HG02852 (cell line): ENCODE measurements at regions not wholly inside any gene's neighbourhood (a gene's known extent, or its start where the extent isn't known, plus 50 kb on each side); places are given as distances from the start of the nearest gene placed in this dataset.

ENCODE experiments used
- ATAC-seq: cut with Tn5 transposase; IDR thresholded peaks from one replicate; pipeline ENCODE4 v1.9.1; 2021; ENCODE audit warnings: mild to moderate bottlenecking, moderate library complexity; ENCODE audit not compliant: unreplicated experiment

DNA sequence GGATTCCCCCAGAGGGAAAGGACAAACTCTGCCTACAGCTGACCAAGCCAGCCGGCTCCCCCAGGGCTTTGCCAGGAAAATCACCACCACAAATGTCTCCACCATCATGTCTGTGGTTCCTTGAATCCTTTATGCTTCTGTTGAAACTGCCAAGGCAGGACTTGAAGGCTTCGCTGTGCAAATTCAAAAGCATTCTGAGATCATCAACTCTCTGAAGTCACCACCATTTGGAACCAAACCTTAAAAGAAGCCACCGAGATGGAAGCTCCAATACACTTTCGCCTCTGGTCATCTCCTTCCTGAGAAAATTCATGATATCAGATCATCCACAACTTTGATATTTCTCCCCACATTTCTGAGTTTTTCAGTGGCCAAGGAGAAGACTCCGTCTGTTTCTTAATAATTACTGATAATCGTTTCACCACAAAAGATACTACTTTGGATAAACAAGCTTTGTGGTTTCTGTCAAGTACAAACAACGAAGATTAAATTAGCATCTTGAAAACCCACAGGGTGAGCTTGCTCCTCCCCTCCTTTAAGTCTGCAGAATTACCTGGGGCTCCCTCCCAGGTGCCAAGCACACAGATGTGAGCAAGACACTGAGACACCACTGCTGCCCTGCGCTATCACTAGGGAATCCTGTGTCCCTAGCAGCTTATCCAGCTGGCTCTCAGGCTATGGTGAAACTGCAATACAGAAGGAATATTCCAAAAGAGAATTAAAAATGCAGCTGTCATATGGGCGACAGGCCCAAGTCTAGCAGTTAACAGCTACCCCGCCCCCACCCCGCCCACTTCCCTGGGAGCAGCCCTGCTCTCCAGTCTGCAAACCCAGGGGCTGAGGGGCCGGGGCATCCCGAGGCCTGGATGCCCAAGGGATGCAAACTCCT lies 125.0 kb upstream of the TBL1X start:
- no peak for ATAC-seq

DNA sequence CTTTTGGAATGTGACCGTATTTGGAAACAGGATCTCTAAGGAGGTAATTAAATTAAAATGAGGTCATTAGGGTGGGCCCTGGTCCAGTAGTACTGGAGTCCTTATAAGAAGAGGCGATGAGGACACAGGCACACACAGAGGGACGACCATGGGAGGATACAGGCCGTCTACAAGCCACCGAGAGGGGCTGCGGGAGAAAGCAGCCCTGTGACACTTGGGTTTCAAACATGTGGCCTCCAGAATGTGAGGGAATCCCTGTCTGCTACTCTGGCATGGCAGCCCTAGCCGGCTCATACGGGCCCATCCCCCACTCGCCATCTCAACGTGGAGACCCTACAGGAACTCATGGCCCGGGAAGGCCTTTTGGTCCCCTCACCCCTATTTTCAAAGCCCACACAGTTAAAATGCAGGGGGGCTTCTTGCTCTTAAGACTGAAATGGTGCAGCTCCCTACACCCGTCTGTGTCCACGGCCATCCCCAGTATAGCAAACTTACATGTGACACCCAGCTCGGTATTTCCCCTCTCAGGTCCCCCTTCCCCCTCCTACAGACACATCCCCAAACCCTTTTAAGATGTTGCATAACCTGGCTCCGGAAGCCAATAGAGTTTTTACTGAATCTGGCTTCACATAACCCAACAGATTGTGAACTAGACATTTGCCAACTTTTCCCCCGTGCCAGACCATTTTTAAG lies 124.1 kb upstream of the TBL1X start:
- peak; percentile 36 for ATAC-seq

DNA sequence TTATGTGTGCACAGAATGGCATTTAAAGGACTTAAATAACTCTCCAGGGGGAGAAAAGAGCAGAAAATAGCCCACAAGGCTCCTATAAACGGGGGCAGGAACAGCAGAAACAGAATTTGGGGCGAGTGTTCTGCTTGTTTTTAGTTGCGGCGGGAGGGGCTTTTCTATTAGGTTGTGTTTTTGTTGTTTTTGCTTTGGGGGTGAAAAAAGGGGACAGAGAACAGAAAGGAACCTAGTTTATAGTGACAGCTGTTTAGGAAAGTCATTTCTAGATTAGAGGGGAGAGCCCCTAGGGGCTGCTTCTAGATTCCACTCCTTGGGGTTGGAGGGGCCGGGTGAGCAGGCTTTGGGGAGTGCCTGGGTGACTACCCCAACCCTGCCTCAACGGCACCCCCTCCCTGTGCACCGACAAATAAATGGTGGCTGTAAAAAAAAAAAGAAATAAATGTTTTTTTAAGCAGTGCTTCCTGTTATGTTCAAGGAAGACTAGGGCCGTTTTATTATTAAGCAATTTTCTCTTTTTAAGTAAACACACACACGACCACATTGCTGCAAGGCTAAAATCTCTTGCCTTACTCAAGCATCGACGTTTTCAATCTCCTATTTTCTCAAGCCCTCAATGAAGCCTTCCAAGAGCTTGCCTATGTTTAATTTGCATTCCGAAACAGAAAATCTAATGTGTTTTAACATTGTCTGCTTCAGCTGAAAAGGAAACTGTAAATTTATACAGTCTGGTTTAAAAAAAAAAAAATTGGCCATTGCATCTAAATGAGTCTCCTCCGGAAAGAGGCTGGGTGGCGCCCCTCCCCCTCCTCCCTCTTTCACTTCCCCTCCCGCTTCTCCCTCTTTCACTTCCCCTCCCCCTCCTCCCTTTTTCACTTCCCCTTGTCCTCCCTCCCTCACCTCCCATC lies 123.3 kb upstream of the TBL1X start:
- peak; percentile 86 for ATAC-seq

GRCh38 chrX:9342561-9343051 lies 122.3 kb upstream of the TBL1X start:
- ATAC-seq = no peak

DNA sequence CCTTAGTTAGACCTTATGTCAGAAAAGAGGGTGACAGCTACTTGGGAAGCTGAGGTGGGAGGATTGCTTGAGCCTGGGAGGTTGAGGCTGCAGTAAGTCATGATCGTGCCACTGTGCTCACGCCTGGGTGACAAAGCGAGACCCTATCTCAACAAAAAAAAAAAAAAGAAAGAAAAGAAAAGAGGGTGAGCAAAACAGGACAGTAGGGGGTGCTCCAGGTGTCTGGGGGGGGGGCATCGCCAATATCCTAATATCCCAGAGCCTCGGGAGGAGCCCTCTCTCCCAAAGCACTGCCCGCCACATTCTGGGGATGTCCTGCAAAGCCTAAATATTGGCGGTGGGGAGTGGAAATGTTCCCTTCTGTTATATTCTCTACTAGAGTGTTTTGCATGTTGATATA lies 120.9 kb upstream of the TBL1X start:
- ATAC-seq = no peak

DNA sequence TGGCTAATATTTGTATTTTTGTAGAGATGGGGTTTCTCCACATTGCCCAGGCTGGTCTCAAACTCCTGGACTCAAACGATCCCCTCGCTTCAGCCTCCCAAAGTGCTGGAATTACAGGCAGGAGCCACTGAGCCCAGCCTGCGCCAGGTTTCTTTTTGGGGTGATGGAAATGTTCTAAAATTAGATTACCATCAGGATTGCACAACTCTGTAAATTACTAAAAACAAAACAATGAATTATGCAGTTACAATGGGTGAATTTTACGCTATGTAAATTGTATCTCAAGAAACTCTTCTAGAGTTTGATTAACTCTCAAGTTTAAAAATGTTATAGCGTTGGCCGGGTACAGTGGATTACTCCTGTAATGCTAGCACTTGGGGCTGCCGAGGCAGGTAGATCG lies 118.9 kb upstream of the TBL1X start:
- ATAC-seq = no peak

DNA sequence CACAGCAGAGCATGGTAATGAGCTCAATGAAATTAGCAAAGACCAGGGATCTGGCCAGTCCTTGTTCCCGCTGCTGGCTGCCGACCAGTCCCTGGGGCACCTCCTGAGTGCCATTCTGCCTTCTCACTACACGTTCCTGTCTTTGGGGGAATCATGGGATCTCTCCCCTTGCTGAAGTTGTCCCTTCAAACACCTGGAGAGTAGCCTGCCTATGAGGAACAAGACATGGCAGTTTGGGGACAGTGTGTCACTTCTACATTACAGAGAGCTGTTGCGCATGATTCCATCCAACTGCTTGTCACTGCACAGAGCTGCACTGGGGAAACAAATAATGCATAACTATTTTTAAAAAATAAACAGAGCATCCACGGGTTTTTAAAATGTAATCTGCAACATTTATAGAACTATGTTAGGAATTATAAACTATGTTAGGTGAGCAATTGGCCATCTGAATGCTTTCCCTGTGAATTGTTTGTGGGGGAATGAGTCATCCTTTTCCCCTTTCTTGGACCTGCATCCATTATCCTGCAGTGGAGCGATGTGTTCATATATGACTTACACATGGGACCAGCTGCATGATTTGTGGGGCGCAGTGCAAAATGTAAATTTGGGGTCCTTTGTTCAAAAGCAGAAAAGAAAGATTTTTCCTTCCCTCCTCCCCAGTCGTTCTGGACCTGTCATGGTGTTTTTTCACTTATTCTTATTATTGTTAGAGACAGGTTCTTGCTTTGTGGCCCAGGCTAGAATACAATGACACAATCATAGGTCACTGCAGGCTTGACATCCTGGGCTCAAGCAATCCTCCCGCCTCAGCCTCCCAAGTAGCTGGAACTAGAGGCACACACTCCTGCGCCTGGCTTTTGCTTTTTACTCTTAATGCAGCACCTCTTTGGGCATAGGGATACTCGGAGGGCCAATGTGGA lies 115.0 kb upstream of the TBL1X start:
- ATAC-seq = no peak

GRCh38 chrX:9351126-9351525 lies 113.7 kb upstream of the TBL1X start:
- ATAC-seq = no peak

- ATAC-seq = peak; percentile 71
Observed at GRCh38 chrX:9352243-9352642, 112.6 kb upstream of the TBL1X start.

DNA sequence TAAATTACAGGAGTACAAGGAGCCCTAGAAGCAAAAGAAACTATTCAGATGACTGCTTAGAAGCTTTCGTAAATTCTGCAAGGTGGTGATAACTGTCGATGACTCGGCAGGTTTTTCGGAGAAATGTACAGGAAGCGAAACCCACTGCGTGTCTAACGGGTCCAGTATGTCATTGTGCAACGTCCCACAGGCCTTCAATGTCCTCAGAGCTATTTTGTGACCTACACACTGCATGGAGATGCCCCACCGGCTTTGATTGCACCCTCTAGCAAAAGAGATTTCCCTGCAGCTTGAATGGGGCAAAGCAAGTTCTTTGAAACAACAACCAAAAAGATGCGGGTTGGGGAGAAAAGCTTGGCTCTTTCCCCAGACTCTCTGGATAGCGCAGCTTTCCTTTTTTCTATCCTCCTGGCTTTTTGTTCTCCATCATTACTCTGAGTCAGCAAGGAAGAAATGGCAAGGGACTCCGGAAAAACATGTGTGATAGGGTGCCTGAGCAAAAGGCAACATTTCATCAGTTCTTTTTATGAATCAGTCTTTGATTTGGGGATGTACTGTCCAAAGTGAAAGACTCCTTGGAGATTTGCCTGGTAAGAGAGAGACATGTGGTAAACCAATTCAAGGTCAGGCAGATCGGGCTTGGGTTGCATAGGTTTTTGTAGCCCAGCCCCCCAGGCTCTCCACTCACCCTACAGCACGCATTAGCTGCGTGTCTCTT lies 112.0 kb upstream of the TBL1X start:
- peak; percentile 79 for ATAC-seq

DNA sequence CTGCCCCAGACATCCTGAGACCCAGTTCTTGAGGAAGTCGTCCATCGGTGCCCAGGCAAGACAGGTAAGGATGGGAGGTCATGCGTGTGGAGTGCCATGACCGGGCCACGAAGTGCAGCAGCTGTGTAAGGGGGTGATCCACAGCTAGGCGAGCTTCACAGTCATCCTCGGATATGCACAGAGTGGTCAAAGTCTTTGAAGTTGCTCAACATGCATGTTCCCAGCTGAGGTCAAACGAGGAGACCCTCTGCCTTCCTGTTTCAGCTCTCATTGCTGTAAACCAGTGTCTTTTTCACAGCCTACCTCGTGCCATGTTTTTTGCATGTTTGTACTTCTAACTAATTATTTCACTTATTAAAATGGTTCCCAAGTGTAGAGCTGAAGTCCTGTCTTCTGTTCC lies 109.9 kb upstream of the TBL1X start:
- no peak for ATAC-seq

DNA sequence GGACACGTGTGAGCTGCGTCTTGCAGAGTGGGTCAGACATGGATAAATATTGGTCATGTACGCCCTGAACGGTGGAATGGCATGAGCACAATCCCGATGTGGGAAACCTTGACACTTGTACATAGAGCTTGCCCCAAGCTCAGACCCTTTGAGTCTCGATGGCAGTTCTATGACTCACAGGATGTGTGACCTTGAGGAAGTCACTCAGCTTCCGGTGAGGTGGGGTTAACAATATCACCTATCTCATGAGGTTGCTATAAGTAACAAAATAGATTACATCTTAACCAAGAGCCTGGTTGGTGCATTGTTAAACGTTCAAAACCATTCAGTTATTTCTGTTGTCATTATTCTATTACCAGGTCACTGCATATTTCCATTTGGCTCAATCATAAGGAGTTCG lies 109.1 kb upstream of the TBL1X start:
- ATAC-seq = no peak

GRCh38 chrX:9356846-9357245 lies 108.0 kb upstream of the TBL1X start:
- no peak for ATAC-seq

DNA sequence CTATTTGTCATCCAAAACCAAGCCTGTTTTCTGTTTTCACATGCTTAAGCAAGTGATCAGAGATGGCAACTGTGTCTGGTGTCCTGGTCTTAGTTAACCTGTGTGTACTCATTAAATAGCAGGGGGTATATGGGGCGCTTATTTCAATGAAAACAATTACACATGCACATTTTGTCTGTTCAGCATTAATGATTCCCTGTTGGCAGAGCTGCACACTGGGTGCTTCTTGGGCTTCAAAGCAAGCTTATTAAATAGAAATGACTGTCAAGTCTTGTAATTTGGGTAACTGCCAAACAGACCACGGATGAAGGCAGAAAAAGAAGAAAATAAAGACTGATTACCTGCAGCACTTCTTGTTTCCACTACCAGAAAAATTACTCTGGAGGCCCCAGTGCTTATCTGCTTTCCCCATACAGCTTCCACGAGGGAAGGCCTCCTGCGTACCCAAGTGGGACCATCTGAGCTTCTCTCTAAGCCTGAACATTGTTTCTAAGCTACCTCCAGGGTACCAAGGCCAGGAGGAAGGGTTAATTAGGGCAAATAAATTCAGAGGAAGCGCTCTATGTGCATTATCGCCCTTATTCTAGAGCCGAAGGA lies 107.2 kb upstream of the TBL1X start:
- no peak for ATAC-seq

- no peak for ATAC-seq
Observed at GRCh38 chrX:9362363-9362928, 102.4 kb upstream of the TBL1X start.

GRCh38 chrX:9367421-9367820 lies 97.4 kb upstream of the TBL1X start:
- no peak for ATAC-seq

DNA sequence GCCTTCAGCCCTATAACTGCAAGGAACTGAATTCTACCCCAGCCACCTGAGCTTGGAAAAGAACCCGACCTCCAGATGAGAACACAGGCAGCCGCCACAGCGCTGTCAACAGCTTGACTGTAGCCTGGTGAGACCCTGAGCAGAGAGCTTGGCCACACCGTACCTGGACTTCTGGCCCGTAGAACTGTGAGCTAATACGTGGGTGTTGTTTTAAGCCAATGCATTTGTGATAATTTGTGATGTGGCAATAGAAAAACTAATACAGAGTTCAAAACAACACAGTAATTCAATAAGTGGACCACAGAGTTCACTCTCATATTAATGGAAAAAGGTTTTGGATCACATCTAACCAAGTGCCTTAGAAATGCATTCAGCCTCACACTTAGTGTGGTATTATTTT lies 96.6 kb upstream of the TBL1X start:
- ATAC-seq = no peak

- ATAC-seq = no peak
Observed at GRCh38 chrX:9369802-9370291, 95.0 kb upstream of the TBL1X start.

GRCh38 chrX:9370893-9371292 lies 94.0 kb upstream of the TBL1X start:
- no peak for ATAC-seq
